ENCODE measurements at regions not wholly inside any gene's neighbourhood (a gene's known extent, or its start where the extent isn't known, plus 50 kb on each side); places are given as distances from the start of the nearest gene placed in this dataset.

GRCh38 chr14:28297559-28297958 lies 469.0 kb upstream of the FOXG1 start:
- POLR2A ChIA-PET (ENCODE audit: unreplicated experiment) = no interaction called here
- no peaks in the 10 kb centered on the region for H3K79me1 ChIP-seq (ENCODE audit: low read depth in 1 of 2, low read length in 2 of 2)
- CTCF ChIA-PET = no interaction called here

More at GRCh38 chr14:28297559-28297958, 469.0 kb upstream of the FOXG1 start:
- Histone ChIP-seq H2AFZ (replicated peaks; ENCODE audit: low read length, poor library complexity) (no peak overlapping the region), H2BK15ac (ENCODE audit: low read depth, low read length) (no peak overlapping the region), H3K4me2 (ENCODE audit: low read depth, low read length) (no peak overlapping the region), H2BK5ac (ENCODE audit: low read depth, low read length, poor library complexity, severe bottlenecking) (no peak overlapping the region), H2BK120ac (ENCODE audit: low read depth, low read length) (no peak overlapping the region), H3K9ac (ENCODE audit: low read depth, low read length) (no peak overlapping the region), H4K5ac (ENCODE audit: low read depth, low read length) (no peak overlapping the region), H4K91ac (ENCODE audit: insufficient read depth, low read depth, low read length) (no peak overlapping the region), H3K23ac (ENCODE audit: low read depth, low read length) (no peak overlapping the region), H4K8ac (ENCODE audit: low read depth in 2 of 2, low read length in 2 of 2) (no peak overlapping the region), H3K14ac (replicated peaks; ENCODE audit: low read depth, low read length) (no peak overlapping the region), H3K4ac (ENCODE audit: low read depth, low read length) (no peak overlapping the region), H3K27ac (ENCODE audit: insufficient read depth, low read length) (no peak overlapping the region), H3K56ac (ENCODE audit: extremely low read depth, insufficient read depth, low read length) (no peak overlapping the region), H3K9me1 (ENCODE audit: insufficient read depth, low read length) (no peaks in the 10 kb centered on the region), H4K20me1 (ENCODE audit: insufficient read depth, low read length) (no peaks in the 10 kb centered on the region), H3K27me3 (ENCODE audit: control insufficient read depth, insufficient read depth, low read length) (no peaks in the 10 kb centered on the region), H3K36me3 (ENCODE audit: control insufficient read depth, insufficient read depth, low read length) (no peaks in the 10 kb centered on the region), H3K9me3 (ENCODE audit: control insufficient read depth, insufficient read depth, low read length) (peaks cover 33% of the 10 kb centered on the region), H3K4me1 (ENCODE audit: control insufficient read depth, insufficient read depth, low read length) (no peaks in the 10 kb centered on the region), H3K4me3 (ENCODE audit: insufficient read depth, low read depth, low read length) (no peak overlapping the region), H2AK5ac (ENCODE audit: low read depth, low read length) (no peak overlapping the region), H3K18ac (ENCODE audit: low read depth, low read length) (no peak overlapping the region), H2BK20ac (ENCODE audit: low read depth, low read length) (no peak overlapping the region), H2AK9ac (replicated peaks; ENCODE audit: low read depth, low read length, poor library complexity) (no peak overlapping the region)
- dilution Hi-C loops (cut with HindIII; ENCODE audit: low sequenced_read_pairs, unreplicated experiment) (no loop called here), in situ Hi-C loops (cut with MboI; ENCODE audit: low sequenced_read_pairs) (no loop called here), intact Hi-C loops (cut with micrococcal nuclease) (no loop called here)
- BruUV-seq (replicated peaks) = no TSS peak
- DNase-seq (no peak), ATAC-seq (ENCODE audit: low read depth) (no peak)
- no CpG with 5 or more reads among the region's 1 CpG for WGBS, 2 experiments (ENCODE audit: extremely low coverage in 2 of 2, insufficient read length in 1 of 2)
- TF ChIP-seq RFX5 (IDR thresholded peaks at IDR 0.05; ENCODE audit: low read depth, low read length) (no peak), CHD1 (IDR thresholded peaks at IDR 0.05; ENCODE audit: low read depth, low read length) (no peak), MXI1 (IDR thresholded peaks at IDR 0.05; ENCODE audit: borderline replicate concordance, low read depth, low read length) (no peak), RAD21 (IDR thresholded peaks at IDR 0.05; ENCODE audit: low read length) (no peak), RCOR1 (IDR thresholded peaks at IDR 0.05; ENCODE audit: insufficient replicate concordance, low read length) (no peak), MAZ (IDR thresholded peaks at IDR 0.05; ENCODE audit: borderline replicate concordance, low read depth, low read length) (no peak), CEBPB (IDR thresholded peaks at IDR 0.05; ENCODE audit: low read depth, low read length) (no peak)
- TF ChIP-seq, protein P1, sequence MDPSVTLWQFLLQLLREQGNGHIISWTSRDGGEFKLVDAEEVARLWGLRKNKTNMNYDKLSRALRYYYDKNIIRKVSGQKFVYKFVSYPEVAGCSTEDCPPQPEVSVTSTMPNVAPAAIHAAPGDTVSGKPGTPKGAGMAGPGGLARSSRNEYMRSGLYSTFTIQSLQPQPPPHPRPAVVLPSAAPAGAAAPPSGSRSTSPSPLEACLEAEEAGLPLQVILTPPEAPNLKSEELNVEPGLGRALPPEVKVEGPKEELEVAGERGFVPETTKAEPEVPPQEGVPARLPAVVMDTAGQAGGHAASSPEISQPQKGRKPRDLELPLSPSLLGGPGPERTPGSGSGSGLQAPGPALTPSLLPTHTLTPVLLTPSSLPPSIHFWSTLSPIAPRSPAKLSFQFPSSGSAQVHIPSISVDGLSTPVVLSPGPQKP (IDR thresholded peaks at IDR 0.05; ENCODE audit: borderline replicate concordance, low read depth, low read length) = no peak

Data from IMR-90 (cell line).